Right hindlimb (tissue), 1 donor: ENCODE measurements at regions not wholly inside any gene's neighbourhood (a gene's known extent, or its start where the extent isn't known, plus 50 kb on each side); places are given as distances from the start of the nearest gene placed in this dataset.
"Not testable (repeated sequence)": the region's sequence is repeated elsewhere in the genome, so short reads cannot be mapped to it uniquely, and the experiment has no call there.

Experiments used
- DNase-seq: peaks from one replicate; pipeline ENCODE4 v3.0.0-alpha.2; 2018

DNA sequence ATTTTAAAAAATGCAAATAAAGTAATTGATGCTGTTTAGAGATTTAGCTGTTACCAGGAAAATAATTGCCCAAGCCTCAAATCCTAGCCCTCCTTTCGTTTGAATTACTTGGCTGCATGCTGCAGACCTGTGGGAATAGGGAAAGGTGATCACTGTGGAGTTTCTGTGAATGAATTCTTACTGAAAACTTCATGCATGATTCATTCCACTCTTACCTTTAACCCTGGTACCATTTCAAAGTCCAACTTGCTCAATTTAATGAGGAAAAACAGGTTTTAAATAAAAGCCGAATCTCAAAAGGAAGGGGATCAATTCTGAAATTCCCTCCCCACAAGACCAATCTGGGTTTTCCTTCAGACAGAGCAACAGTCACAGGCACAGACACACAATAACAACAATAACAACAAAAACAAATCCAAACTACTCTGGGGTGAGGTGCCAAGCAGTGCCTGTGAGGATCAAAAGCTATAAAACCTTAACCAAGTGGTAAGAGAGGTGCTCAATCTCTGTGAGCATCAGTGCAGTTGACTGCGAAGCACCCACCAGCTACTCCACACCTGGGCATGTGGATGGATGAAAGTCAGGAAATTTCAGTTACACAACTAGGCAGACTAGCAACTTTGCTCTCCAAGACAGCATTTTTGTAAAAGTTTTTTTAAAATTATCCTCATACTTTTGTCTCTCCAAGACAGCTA lies 200.8 kb downstream of the CNTN3 start:
- DNase-seq = no peak

DNA sequence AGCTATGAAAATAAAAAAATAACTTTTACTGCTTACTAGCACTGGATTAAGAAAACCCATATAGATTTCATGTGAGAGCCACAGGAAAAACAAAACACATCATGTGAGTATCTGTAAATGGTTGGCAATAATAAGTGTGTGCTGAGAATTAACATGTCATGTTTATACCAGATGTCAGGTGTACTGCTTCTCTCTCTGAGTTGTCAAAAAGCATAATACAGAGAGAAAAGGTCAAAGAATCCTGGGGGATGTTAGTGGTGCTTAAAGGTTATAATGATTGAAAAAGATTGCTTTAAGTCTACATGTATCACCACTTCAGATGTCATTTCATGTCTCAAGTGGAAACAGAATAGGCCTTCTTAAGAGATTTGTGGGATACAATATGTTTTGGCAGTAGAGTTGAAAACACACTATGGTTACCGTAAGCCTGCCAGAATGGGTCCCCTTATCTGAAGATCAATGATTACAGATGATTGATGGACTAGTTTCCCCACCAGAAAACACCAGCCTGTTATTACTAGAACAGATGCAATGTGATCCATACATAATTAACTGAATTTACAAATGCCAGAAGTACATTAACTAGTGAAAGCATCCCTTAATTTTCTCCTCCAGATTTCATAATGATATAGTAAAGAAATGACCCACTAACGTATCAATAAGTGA lies 204.1 kb downstream of the CNTN3 start:
- DNase-seq = no peak

DNA sequence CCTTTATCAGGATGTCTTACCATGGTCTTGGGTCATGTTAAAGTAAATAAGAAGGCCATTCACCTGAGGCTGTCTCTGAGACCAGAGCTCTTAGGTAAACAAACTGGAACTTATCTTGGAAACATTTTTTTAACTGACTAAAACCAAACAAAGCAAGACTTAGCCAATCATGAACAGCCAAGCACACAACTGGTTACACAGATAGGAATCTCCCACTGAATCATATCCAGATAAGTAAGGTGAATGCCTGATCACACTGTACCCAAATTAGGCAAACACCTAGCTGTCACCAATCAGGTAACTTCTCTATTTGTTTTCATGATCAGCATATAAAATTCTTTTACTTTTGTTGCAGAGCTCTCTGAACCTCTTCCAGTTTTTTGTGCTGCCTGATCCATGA lies 205.4 kb downstream of the CNTN3 start:
- no peak for DNase-seq

DNA sequence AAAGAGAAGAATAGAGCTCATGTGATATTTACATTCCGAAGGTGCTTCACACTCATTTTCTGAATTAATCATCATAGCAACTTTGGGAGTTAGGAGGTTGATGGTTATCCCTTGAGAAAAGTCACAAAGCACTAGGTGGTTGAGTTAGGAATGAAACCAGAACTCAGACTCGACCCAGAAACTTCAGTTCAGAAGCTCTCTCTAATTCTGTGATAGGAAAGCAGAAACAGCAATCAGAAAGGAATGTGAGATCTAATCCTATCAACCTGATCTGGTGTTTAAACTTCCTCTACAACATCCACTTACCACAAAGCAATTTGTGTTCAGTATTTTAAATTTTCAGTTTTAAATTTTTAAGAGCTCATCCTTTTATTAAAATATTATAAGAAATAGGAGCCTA lies 211.2 kb downstream of the CNTN3 start:
- no peak for DNase-seq

DNA sequence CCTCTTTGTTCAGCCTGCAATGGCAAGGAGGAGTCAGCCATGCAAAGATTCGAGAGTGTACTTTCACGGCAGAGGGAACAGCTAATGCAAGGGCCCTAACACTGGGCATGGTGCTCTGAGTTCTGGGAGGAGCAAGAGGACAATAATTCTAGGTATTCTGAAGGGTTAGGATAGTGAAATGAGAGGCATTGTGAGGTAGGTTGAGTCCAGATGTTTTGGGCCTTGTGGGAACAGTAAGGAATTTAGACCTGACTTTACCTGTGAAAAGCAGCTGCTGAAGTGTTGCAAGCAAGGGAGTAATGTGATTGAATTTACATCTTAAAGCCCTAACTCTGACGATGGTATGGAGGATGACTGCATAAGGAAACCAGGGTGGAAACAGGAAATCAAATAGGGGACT lies 211.6 kb downstream of the CNTN3 start:
- DNase-seq = no peak

DNA sequence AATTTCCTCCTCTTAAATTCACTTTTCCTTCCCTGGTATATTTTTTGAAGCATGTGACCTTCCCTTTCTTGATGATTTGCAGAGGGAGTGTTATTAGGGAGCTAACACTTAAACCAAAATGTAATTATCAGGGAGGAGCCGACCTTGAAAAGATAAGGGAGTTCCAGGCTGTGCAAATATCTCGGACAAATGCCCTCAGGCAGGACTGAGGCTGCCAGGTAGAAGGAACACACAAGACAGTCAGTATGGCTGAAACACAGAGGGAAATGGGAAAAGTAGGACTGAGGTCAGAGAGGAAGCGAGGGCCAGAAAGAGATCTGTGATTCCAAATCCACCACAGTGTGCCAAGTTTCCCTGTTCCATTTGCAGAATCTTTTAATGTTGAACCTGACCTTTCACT lies 221.0 kb downstream of the CNTN3 start:
- no peak for DNase-seq

DNA sequence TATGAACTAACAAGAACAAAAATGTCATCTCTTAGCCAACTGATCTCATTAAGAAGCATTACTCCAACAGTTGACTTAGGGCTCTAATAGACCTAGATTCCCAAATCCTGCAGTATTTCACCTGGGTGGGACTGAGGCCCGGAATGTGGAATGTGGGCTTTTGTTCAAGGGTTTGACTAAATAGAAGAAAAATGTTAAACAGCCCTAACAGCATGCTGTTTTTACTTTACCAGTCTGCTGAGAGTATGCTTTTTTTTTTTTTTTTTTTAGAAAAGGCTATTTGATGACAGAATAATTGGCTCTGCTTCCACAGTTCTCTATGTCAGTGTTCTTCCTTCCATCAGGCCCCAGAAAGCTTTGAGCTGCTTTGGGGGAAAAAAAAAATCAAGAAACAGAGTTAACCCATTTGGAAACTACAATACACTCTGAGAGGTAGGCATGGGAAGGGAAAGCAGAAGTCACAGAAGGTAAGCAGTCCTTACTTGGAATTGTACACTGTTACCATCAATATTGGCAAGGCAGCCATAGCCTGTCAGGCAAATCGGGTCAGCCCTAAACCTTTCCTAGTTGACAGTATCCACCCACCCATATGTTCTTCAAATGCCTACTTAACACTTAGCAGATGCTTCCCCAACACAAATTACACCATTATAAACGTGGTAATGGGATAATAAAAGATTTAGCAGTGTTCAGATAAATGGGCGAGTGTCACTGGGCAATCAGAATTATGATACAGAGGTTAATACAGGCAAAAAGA lies 224.2 kb downstream of the CNTN3 start:
- peak; percentile 50 for DNase-seq

DNA sequence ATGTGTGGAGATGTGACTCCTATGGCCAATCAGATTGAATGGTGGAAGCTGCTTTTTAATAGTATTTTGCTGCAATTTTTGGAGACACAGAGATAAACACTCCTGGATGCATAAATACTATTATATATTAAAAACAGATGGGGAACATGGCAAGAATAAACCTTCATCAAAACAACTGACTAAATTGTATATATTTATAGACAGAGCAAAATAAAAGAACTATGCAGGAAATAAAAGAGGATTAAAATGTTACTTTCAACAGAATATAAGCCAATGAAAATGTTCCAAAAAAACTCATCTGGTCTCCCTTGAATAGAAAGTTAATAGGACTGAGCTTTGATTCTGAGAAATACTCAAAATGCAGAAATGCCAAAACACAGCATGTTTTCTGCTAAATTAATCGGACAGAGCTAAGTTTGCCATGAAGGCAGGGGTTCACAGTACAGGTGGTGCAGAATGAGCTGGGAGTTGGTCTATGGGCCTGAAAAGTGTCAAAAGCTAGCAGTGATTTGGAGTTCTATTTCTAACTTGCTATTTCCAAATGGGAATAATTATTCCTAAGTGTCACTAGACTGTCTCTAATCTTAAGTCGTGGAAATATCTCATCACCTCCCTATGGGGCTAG lies 227.2 kb downstream of the CNTN3 start:
- no peak for DNase-seq

DNA sequence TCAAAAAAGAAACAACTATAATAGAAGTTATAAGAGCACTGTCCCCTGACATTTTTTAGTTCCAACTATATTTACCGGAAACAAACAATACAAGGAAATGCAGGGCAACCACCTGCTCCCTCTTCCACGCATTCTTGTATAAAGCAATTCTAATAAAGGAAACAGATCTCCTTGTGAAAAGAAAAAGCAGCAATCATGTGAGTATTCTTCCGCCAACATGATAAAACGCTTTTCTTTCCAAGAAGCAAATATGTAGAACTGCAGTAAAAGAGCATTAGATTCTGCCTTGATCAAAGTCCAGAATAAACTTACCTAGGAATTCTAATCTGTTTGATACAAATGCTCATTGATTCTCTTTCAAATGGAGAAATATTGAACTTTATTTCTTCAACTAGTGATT lies 230.3 kb downstream of the CNTN3 start:
- DNase-seq = no peak

DNA sequence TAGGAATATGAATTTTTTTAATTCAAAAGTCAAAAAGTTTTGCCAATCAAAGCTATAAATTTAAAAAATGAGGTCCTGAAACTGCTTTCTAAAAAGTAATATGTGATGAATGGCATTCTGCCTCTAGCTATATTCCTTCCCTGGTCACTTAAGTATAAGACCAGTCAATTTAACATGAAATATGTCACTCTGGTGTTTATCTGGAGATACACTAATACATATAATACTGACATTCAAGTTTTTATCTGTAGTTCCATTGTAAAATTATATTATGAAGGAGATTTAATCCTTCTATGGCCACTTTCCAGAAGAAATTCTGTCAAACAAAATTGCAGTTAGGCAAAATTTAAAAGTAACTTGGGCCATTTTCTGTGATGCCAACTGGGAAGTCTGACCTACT lies 236.8 kb downstream of the CNTN3 start:
- DNase-seq = no peak

DNA sequence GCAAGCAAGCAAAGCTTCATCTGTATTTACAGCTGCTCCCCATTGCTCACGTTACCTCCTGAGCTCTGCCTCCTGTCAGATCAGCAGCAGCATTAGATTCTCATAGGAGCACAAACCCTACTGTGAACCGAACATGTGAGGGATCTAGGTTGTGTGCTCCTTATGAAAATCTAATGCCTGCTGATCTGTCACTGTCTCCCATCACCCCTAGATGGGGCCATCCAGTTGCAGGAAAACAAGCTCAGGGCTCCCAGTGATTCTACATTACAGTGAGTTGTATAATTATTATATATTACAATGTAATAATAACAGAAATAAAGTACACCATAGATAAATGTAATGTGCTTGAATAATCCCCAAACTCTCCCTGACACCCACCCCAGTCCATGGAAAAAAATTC lies 238.1 kb downstream of the CNTN3 start:
- not testable (repeated sequence) for DNase-seq

DNA sequence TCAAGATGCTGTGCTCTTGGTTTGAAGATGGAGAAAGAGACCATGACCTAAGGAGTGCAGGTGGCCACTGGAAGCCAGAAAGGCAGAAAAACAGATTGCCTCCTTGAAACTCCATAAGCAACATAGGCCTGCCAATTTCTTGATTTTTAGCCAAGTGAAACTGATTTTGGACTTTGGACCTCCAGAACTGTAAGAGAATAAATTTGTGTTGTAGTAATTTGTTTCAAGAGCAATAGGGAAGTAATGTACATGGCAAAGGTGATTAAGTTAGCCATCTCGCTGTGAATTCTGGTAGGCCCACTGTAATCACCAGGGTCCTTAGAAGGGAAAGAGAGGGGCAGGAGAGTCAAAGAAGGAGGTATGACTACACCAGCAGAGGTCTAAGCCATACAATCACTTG lies 238.8 kb downstream of the CNTN3 start:
- DNase-seq = no peak

DNA sequence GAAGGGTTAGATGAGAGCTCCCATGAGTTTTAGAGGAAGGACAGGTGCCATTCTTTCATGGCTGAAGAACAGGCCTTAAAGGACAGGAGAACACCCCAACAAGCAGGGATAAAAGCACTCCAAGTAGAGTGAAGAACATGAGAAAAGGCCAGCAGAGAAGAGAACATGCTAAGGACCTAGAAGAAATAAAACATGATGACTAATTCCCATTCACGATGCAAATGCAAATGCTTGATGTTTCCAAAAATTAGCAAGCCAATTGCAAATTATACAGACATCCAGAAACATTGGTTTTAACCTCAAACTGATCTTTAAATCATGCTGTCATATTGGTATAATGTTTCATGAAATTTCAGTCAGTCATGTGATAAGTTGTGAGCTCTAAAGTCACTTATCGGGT lies 241.7 kb downstream of the CNTN3 start:
- no peak for DNase-seq

DNA sequence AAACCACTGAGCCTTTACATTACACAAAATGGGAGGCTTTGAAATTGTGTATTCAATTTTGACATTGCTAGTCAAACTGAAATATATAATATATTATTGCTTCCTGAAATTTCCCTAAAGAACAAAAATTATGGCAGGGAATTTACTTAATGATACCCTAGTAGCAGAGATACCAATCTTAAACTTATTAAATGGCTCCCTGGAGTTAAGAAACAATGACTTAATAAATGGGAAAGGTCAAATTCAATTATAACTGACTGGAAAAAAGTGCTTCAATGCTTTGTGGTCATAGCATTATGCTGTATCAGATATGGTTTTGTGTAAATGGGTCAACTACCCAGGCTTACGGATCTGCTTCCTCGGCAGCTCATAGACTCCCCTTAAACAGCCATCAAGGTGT lies 244.1 kb downstream of the CNTN3 start:
- no peak for DNase-seq

DNA sequence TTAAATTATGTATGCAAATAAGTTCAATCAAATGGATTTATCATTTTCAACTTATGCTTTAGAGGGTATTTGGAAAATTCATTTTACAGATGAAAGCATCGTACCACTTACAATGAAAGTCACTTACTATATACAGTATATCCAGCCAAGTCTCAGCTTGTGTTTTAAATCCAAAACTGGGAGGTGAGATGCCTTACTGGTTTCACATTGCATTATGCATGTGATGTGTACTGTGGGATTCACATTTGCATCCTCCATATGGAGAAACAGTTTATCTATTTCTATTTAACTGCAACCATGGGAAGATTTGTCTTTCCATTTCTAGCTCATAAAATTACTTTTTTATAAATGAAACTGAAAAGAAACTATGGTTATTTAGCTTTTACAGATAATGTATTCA lies 248.1 kb downstream of the CNTN3 start:
- no peak for DNase-seq

DNA sequence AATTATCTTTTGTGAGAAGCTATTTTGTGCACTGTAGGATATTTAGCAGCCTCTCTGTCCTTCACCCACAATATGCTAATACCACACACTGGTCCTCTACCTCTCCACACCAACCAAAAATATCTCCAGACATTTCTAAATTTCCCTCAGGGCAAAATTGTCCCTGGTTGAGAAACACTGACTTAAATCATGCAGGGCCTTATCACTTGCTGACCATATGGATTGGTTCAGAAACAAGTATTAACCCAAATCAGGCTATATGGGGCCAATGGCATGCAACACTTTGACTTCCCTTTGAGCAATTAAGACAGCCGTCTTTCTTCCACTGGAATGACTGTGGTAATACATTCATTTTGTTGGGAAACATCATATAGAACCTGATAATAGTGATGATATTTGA lies 251.1 kb downstream of the CNTN3 start:
- no peak for DNase-seq

DNA sequence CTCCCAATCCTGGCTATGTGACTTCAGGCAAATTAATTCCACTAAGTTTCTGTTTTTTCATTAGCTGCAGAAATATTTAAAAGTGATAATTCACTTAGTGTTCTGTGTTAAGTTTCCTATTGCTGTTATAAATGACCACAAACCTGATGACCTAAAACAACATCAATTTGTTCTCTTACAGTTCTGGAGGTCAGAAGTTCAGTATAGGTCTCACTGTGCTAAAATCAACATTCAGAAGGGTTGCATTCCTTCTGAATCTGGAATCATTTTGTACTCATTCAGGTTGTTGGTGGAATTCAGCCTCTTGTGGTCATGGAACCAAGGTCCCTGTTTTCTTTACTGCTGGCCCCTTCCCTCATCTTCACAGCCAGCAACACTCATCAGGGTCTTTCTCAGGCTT lies 254.1 kb downstream of the CNTN3 start:
- no peak for DNase-seq

DNA sequence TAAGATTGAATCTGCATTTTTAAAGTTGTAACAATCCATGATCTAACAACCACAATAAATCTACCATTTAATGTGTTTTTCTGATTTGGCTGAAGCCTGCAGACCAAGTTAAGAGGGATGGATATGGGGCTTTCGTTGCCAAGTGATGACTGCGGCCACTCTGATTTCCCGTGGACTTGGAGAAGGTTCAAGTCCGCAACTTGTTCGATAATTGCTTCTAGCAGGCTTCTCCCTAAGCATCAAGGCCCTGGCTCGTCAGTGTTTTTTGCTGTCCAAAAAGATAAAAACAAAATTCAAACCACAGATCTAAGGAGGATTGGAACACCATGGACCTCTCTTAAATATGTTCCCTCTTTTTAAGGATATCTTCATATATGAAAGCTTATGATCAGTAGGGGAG lies 256.6 kb downstream of the CNTN3 start:
- peak; percentile 35 for DNase-seq

DNA sequence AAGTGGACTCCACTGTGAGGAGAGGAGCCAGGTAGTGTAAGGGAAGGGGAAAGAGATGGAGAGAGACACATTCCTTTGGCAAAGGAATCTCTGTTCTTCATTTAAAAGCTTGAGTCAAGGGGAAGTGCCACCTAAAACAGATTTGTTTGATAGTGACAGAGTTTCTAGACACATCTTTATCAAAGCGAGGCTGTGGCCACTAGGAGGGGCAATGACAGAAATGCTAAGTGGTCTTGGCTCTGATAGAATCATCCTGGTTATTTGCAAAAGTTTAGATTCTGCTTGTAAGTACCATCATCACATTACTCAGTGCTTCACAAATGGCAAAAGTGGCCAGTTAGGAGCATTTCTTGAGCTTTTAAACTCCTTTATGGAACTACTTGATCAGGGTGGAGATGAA lies 261.4 kb downstream of the CNTN3 start:
- no peak for DNase-seq

DNA sequence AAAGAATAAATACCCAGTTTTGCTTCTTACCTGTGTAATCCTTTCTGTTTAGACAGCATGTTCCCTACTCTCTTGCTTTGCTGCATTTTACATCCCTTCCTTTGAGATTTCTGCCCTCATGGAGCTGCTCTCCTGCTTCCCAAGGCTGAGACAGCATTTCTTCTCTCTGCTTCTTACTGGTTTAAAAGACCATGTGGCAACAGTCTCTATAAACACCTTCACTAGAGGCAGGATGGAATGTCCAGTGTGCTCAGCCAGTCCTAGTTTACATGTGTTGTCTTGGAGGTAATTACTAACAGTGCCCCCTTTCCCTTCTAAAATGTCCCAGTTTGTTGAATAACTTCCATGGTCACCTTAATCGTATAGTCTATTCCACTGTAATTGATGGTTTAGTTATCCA lies 262.3 kb downstream of the CNTN3 start:
- no peak for DNase-seq

DNA sequence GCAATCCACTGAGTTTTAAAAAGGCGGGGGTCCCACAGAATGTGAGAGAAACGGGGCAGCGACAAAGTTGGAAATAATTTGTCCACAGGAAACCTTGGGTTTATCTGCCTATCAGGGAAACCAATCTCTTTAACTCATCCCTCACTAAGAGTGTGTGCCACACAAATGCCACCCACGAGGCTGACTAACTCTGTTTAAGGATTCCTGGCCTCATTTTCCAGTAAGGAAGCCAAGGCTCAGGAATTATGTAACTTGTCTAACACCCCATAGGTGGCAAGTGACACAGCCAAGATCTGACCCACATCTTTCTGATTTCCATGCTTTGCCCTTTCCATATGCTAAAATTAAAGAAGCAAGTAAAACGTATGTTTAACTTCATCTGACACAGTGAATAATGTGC lies 263.2 kb downstream of the CNTN3 start:
- DNase-seq = no peak

DNA sequence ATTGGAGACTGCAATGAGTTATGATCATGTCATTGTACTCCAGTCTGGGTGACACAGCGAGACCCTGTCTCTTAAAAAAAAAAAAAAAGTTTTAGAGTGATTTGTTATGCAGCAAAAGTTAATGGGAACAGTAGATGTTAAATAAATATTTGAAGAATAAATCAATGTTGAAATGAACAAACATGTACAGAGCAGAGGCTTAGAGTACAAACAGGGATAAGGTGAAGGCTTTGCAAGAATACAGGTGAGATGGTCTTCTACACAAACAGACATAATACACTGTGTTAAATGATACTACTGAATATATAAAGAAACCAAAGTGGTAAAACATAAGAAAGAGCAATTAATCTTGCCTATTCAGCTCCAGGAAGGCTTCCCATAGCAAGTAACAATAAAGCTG lies 265.4 kb downstream of the CNTN3 start:
- no peak for DNase-seq

DNA sequence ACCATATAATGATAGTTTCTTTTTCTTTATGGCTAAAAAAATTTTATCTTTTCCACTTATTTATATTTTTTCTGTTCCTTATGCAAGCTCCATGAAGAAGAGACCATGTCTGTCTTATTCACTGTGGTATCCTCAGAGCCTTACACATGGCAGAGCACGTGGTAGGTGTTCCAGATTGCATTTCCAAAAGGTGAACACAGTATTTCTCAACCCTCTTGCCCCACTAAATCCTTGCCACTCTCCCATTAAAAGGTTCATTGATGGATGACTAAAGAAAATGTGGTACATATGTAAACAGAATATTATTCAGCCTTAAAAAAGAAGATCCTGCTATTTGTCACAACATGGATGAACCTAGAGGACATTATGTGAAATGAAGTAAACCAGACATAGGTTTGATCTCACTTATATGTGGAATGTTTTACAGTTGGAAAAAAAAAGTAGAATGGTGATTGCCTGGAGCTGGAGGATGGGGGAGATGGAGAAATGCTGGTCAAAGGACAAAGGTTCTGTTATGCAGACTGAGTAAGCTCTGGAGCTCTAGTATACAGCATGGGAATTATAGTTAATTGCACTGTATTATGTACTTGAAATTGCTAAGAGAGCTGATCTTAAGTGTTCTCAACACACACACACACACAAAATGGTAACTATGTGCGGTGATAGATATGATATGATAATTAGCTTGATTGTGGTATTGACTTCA lies 266.7 kb downstream of the CNTN3 start:
- DNase-seq = no peak
